B cell (primary cell): ENCODE measurements at regions not wholly inside any gene's neighbourhood (a gene's known extent, or its start where the extent isn't known, plus 50 kb on each side); places are given as distances from the start of the nearest gene placed in this dataset.

Experiments used
- ATAC-seq: fragments of 200-7000 bp; cut with Tn5 transposase; one replicate; pipeline ENCODE4 v1.10.0; 2021; ENCODE audit warnings: low read depth, mild to moderate bottlenecking, moderate number of reproducible peaks, moderate library complexity
- CTCF ChIA-PET: fragments of 350-600 bp; sonication (Branson Sonifier 250); formaldehyde crosslinking; loops from one replicate; lab custom pipeline; 2021; ENCODE audit warnings: antibody characterized with exemption, inconsistent platforms; lab: Charles Lee
- POLR2A ChIA-PET: fragments of 350-600 bp; sonication (Branson Sonifier 250); formaldehyde crosslinking; loops from one replicate; lab custom pipeline; 2021; ENCODE audit warnings: antibody characterized with exemption; lab: Charles Lee
- DNase-seq: peaks from one replicate; pipeline ENCODE4 v3.0.0; 2013
- H2AFZ ChIP-seq: 2 replicates; pipeline ENCODE4 v1.6.1; 2012; ENCODE audit warnings: mild to moderate bottlenecking, low read depth, low read length; ENCODE audit not compliant: insufficient read depth, poor library complexity, severe bottlenecking
- H3K27ac ChIP-seq, 2 donors: 1 replicate in 1 of 2; 2 replicates in 1 of 2; pipeline ENCODE4 v1.5.1; 2012 to 2013; ENCODE audit warnings: low read length in 2 of 2, mild to moderate bottlenecking in 2 of 2, moderate library complexity in 1 of 2
- H3K27me3 ChIP-seq, 4 experiments: fragments of 200-600 bp in 1 of 4; sonication (generic) in 1 of 4; replicated peaks in 1 of 4; 1 replicate in 2 of 4; 2 replicates in 2 of 4; pipeline versions ENCODE4 v1.6.1 to v1.7.0; 2013 to 2016; ENCODE audit warnings: low read length in 3 of 4, mild to moderate bottlenecking in 2 of 4, mixed read lengths in 1 of 4, moderate library complexity in 1 of 4; ENCODE audit not compliant: insufficient read depth in 4 of 4, control insufficient read depth in 3 of 4; ENCODE audit errors: control extremely low read depth in 1 of 4
- H3K36me3 ChIP-seq, 2 experiments: replicated peaks in 1 of 2; 1 replicate in 1 of 2; 2 replicates in 1 of 2; pipeline versions ENCODE4 v1.6.1 to v1.7.1; 2013; ENCODE audit warnings: low read length in 1 of 2; ENCODE audit not compliant: insufficient read depth in 2 of 2, control insufficient read depth in 1 of 2; ENCODE audit errors: control extremely low read depth in 1 of 2, extremely low read depth in 1 of 2
- H3K4me1 ChIP-seq, 2 donors: fragments of 200-600 bp in 1 of 2; sonication (generic) in 1 of 2; 1 replicate in 1 of 2; 2 replicates in 1 of 2; pipeline versions ENCODE4 v1.5.1 to v1.6.1; 2013 to 2017; ENCODE audit warnings: low read length in 2 of 2; ENCODE audit not compliant: control insufficient read depth in 2 of 2, insufficient read depth in 2 of 2
- H3K4me2 ChIP-seq: replicated peaks from 2 replicates; pipeline ENCODE3; 2012; ENCODE audit warnings: mild to moderate bottlenecking, low read depth, low read length; ENCODE audit not compliant: poor library complexity, severe bottlenecking
- H3K4me3 ChIP-seq, 5 experiments: fragments of 200-600 bp in 1 of 5; sonication (generic) in 1 of 5; 1 replicate in 3 of 5; 2 replicates in 2 of 5; pipeline versions ENCODE4 v1.5.1 to v1.7.0; 2011 to 2016; ENCODE audit warnings: low read length in 4 of 5, mild to moderate bottlenecking in 4 of 5, low read depth in 2 of 5, control low read depth in 1 of 5, moderate library complexity in 1 of 5; ENCODE audit not compliant: insufficient read depth in 1 of 5; ENCODE audit errors: control extremely low read depth in 1 of 5, extremely low read depth in 1 of 5
- H3K79me2 ChIP-seq: fragments of 200-600 bp; sonication (generic); one replicate; pipeline ENCODE4 v1.6.0; 2016; ENCODE audit warnings: low read length; ENCODE audit not compliant: control insufficient read depth, insufficient read depth
- H3K9ac ChIP-seq: fragments of 200-600 bp; sonication (generic); 2 replicates; pipeline ENCODE4 v1.6.1; 2017; ENCODE audit warnings: mild to moderate bottlenecking, low read length, moderate library complexity
- H3K9me3 ChIP-seq, 3 donors: one replicate each; pipeline versions ENCODE4 v1.6.1 to v1.7.1; 2013; ENCODE audit warnings: low read length in 2 of 3; ENCODE audit not compliant: control insufficient read depth in 2 of 3, insufficient read depth in 1 of 3; ENCODE audit errors: control extremely low read depth in 1 of 3
- H4K20me1 ChIP-seq: 2 replicates; pipeline ENCODE4 v1.6.0; 2012; ENCODE audit warnings: mild to moderate bottlenecking, low read length; ENCODE audit not compliant: insufficient read depth, control insufficient read depth, poor library complexity, severe bottlenecking
- H3K27ac Mint-ChIP-seq: one replicate; pipeline ENCODE4 v1.8.0; 2021; ENCODE audit warnings: mixed read lengths
- H3K27me3 Mint-ChIP-seq: one replicate; pipeline ENCODE4 v1.8.0; 2021; ENCODE audit warnings: mixed read lengths
- H3K4me1 Mint-ChIP-seq: one replicate; pipeline ENCODE4 v1.8.0; 2021; ENCODE audit warnings: mixed read lengths
- H3K4me3 Mint-ChIP-seq: one replicate; pipeline ENCODE4 v1.8.0; 2021; ENCODE audit warnings: mixed read lengths
- H3K9me3 Mint-ChIP-seq: one replicate; pipeline ENCODE4 v1.8.0; 2022; ENCODE audit warnings: mixed read lengths; ENCODE audit not compliant: insufficient read depth
- CTCF ChIP-seq: fragments of 200-600 bp; IDR thresholded peaks from one replicate; pipeline ENCODE4 v1.8.0; 2022; ENCODE audit warnings: antibody characterized with exemption, mild to moderate bottlenecking
- EZH2 ChIP-seq: IDR thresholded peaks from 2 replicates; pipeline ENCODE4 v1.6.1; 2012; ENCODE audit warnings: borderline replicate concordance, low read depth, mild to moderate bottlenecking, moderate library complexity, low read length; ENCODE audit not compliant: insufficient read depth, poor library complexity, severe bottlenecking
- WGBS: methylation state at CpG from one replicate; pipeline ENCODE4 v1.1.5; 2013; ENCODE audit warnings: missing lambda C conversion rate; ENCODE audit not compliant: insufficient coverage; 5-methylcytosine and 5-hydroxymethylcytosine counted together
- intact Hi-C: fragments of 100-400 bp; cut with micrococcal nuclease; formaldehyde crosslinking; loops from one replicate; pipeline ENCODE4 v1.10.0; 2022

GRCh38 chr18:38790303-38790702 is 1224.7 kb upstream of the CELF4 start:
- Mint-ChIP-seq H3K27ac (no peak overlapping the region), H3K27me3 (no peaks in the 10 kb centered on the region), H3K4me1 (no peaks in the 10 kb centered on the region), H3K9me3 (peaks cover 2% of the 10 kb centered on the region), H3K4me3 (no peak overlapping the region)
- Histone ChIP-seq H3K79me2 (no peaks in the 10 kb centered on the region), H3K36me3 (no peaks in the 10 kb centered on the region), H2AFZ (no peak overlapping the region), H4K20me1 (no peaks in the 10 kb centered on the region), H3K4me3 (no peak overlapping the region), H3K4me1 (no peaks in the 10 kb centered on the region), H3K27ac (no peak overlapping the region), H3K9ac (no peak overlapping the region), H3K9me3 (no peaks in the 10 kb centered on the region), H3K4me2 (no peak overlapping the region), H3K27me3 (no peaks in the 10 kb centered on the region)
- ATAC-seq (no peak), DNase-seq (no peak)
- WGBS = no CpG with 5 or more reads among the region's 1 CpG
- intact Hi-C loops = no loop called here
- ChIA-PET POLR2A (no interaction called here), CTCF (no interaction called here)
- TF ChIP-seq EZH2 = no peak
- TF ChIP-seq CTCF = no peak

GRCh38 chr18:38789141-38789540 is 1223.5 kb upstream of the CELF4 start:
- no peaks in the 10 kb centered on the region for H4K20me1 ChIP-seq
- CTCF ChIA-PET = no interaction called here
- intact Hi-C loops = no loop called here
- WGBS = no CpG with 5 or more reads among the region's 1 CpG
- no peak overlapping the region for H3K4me3 ChIP-seq
- H3K79me2 ChIP-seq = no peaks in the 10 kb centered on the region
- TF ChIP-seq EZH2 = no peak
- no peak for TF ChIP-seq CTCF
- Mint-ChIP-seq H3K27ac (no peak overlapping the region), H3K27me3 (no peaks in the 10 kb centered on the region), H3K4me1 (no peaks in the 10 kb centered on the region), H3K4me3 (no peak overlapping the region), H3K9me3 (no peaks in the 10 kb centered on the region)
- H3K36me3 ChIP-seq = no peaks in the 10 kb centered on the region
- H3K9me3 ChIP-seq = no peaks in the 10 kb centered on the region
- no peaks in the 10 kb centered on the region for H3K4me1 ChIP-seq
- H3K27me3 ChIP-seq = no peaks in the 10 kb centered on the region
- H2AFZ ChIP-seq = no peak overlapping the region
- POLR2A ChIA-PET = no interaction called here
- no peak overlapping the region for H3K27ac ChIP-seq
- no peak for ATAC-seq
- H3K4me2 ChIP-seq = no peak overlapping the region
- no peak for DNase-seq
- H3K9ac ChIP-seq = no peak overlapping the region
